Hematopoietic multipotent progenitor cell treated with erythropoietin and hydrocortisone succinate and interleukin-3 and kit ligand, for 15 days (in vitro differentiated cells): ENCODE measurements at regions not wholly inside any gene's neighbourhood (a gene's known extent, or its start where the extent isn't known, plus 50 kb on each side); places are given as distances from the start of the nearest gene placed in this dataset.
A peak's percentile ranks its signal among the peaks of the same experiment; 100 is the strongest.
"Not testable (repeated sequence)": the region's sequence is repeated elsewhere in the genome, so short reads cannot be mapped to it uniquely, and the experiment has no call there.

ENCODE experiments used
- DNase-seq: peaks from one replicate; pipeline ENCODE4 v3.0.0-alpha.2; 2015; ENCODE audit warnings: low spot score

- DNase-seq = no peak
Measured at GRCh38 chr5:163269624-163270023, 167.8 kb upstream of the CCNG1 start.

- DNase-seq = no peak
Measured at GRCh38 chr5:163276466-163276865, 160.9 kb upstream of the CCNG1 start.

- DNase-seq = not testable (repeated sequence)
Measured at GRCh38 chr5:163280897-163281296, 156.5 kb upstream of the CCNG1 start.

GRCh38 chr5:163281512-163281911, 155.9 kb upstream of the CCNG1 start:
- DNase-seq = no peak

GRCh38 chr5:163293836-163294235, 143.6 kb upstream of the CCNG1 start:
- no peak for DNase-seq

GRCh38 chr5:163303718-163304117, 133.7 kb upstream of the CCNG1 start:
- no peak for DNase-seq

- DNase-seq = no peak
Measured at GRCh38 chr5:163305655-163306054, 131.7 kb upstream of the CCNG1 start.

- peak; percentile 8 for DNase-seq
Measured at GRCh38 chr5:163306421-163306820, 131.0 kb upstream of the CCNG1 start.

GRCh38 chr5:163309914-163310313, 127.5 kb upstream of the CCNG1 start:
- DNase-seq = no peak

GRCh38 chr5:163310997-163311396, 126.4 kb upstream of the CCNG1 start:
- DNase-seq = no peak

- DNase-seq = no peak
Measured at GRCh38 chr5:163312598-163312997, 124.8 kb upstream of the CCNG1 start.

GRCh38 chr5:163313049-163313448, 124.3 kb upstream of the CCNG1 start:
- not testable (repeated sequence) for DNase-seq

GRCh38 chr5:163316374-163316773, 121.0 kb upstream of the CCNG1 start:
- not testable (repeated sequence) for DNase-seq

- DNase-seq = no peak
Measured at GRCh38 chr5:163318707-163319106, 118.7 kb upstream of the CCNG1 start.

GRCh38 chr5:163321511-163321910, 115.9 kb upstream of the CCNG1 start:
- no peak for DNase-seq

- DNase-seq = no peak
Measured at GRCh38 chr5:163330723-163331668, 106.4 kb upstream of the CCNG1 start.

GRCh38 chr5:163336074-163336473, 101.3 kb upstream of the CCNG1 start:
- not testable (repeated sequence) for DNase-seq

- DNase-seq = no peak
Measured at GRCh38 chr5:163339148-163339547, 98.2 kb upstream of the CCNG1 start.

GRCh38 chr5:163340378-163340777, 97.0 kb upstream of the CCNG1 start:
- DNase-seq = not testable (repeated sequence)

GRCh38 chr5:163342306-163342705, 95.1 kb upstream of the CCNG1 start:
- DNase-seq = no peak

- DNase-seq = no peak
Measured at GRCh38 chr5:163345216-163345615, 92.2 kb upstream of the CCNG1 start.

GRCh38 chr5:163347671-163348070, 89.7 kb upstream of the CCNG1 start:
- DNase-seq = peak; percentile 40

GRCh38 chr5:163350083-163350482, 87.3 kb upstream of the CCNG1 start:
- no peak for DNase-seq

- DNase-seq = no peak
Measured at GRCh38 chr5:163352531-163352930, 84.9 kb upstream of the CCNG1 start.
